MM.1S (cell line): ENCODE measurements at regions not wholly inside any gene's neighbourhood (a gene's known extent, or its start where the extent isn't known, plus 50 kb on each side); places are given as distances from the start of the nearest gene placed in this dataset.

Experiments
- CTCF ChIP-seq: fragments of 300-600 bp; sonication (generic); IDR thresholded peaks from 2 replicates; pipeline ENCODE4 v1.5.1; 2016; ENCODE audit warnings: antibody characterized with exemption, low read length, mixed read lengths
- EZH2 ChIP-seq: fragments of 300-600 bp; sonication (generic); optimal IDR thresholded peaks from 2 replicates; pipeline ENCODE3; 2017; ENCODE audit warnings: low read depth, mild to moderate bottlenecking, antibody characterized with exemption, low read length, mixed read lengths

GRCh38 chr1:21341022-21341421 lies 50.8 kb upstream of the ECE1 start:
- TF ChIP-seq CTCF (no peak), EZH2 (no peak)
